Esophagus muscularis mucosa (tissue), 4 donors: ENCODE measurements at regions not wholly inside any gene's neighbourhood (a gene's known extent, or its start where the extent isn't known, plus 50 kb on each side); places are given as distances from the start of the nearest gene placed in this dataset.

Experiments
- DNase-seq: peaks from one replicate; pipeline ENCODE4 v3.0.0-alpha.2; 2017; ENCODE audit errors: extremely low spot score
- H3K27ac ChIP-seq, 4 donors: fragments of 200-600 bp; sonication (generic); replicated peaks in 1 of 4; 1 replicate in 3 of 4; 2 replicates in 1 of 4; pipeline ENCODE4 v1.5.1; 2016 to 2019; ENCODE audit warnings: mild to moderate bottlenecking in 1 of 4
- H3K27me3 ChIP-seq, 4 donors: fragments of 200-600 bp; sonication (generic); one replicate each; pipeline versions ENCODE4 v1.5.1 to v1.6.0; 2016 to 2019
- H3K36me3 ChIP-seq, 4 donors: fragments of 200-600 bp; sonication (generic); one replicate each; pipeline ENCODE4 v1.5.1; 2016 to 2019
- H3K4me1 ChIP-seq, 4 donors: fragments of 200-600 bp; sonication (generic); one replicate each; pipeline ENCODE4 v1.5.1; 2016 to 2019
- H3K4me3 ChIP-seq, 4 donors: fragments of 200-600 bp; sonication (generic); 1 replicate in 2 of 4; 2 replicates in 2 of 4; pipeline ENCODE4 v1.5.1; 2016 to 2019; ENCODE audit warnings: mild to moderate bottlenecking in 4 of 4, moderate library complexity in 1 of 4
- H3K9me3 ChIP-seq, 4 donors: fragments of 200-600 bp; sonication (generic); 1 replicate in 3 of 4; 2 replicates in 1 of 4; pipeline ENCODE4 v1.5.1; 2016 to 2019
- CTCF ChIP-seq, 3 experiments: fragments of 200-600 bp in 2 of 3; fragments of 450-650 bp in 1 of 3; sonication (generic) in 2 of 3; IDR thresholded peaks; one replicate each; pipeline ENCODE4 v1.5.1; 2017 to 2019; ENCODE audit warnings: antibody characterized with exemption in 3 of 3, mild to moderate bottlenecking in 2 of 3, moderate library complexity in 1 of 3
- EP300 ChIP-seq: sonication (generic); formaldehyde crosslinking; IDR thresholded peaks from one replicate; pipeline ENCODE4 v1.6.1; 2017; ENCODE audit warnings: antibody characterized with exemption
- POLR2A ChIP-seq: fragments of 450-650 bp; IDR thresholded peaks from one replicate; pipeline ENCODE4 v1.6.1; 2017; ENCODE audit warnings: antibody characterized with exemption, moderate library complexity, mild to moderate bottlenecking, low read depth
- POLR2AphosphoS5 ChIP-seq, 2 donors: sonication (generic); formaldehyde crosslinking; IDR thresholded peaks; one replicate each; pipeline ENCODE4 v1.6.1; 2017; ENCODE audit warnings: antibody characterized with exemption in 2 of 2
- WGBS: methylation state at CpG from one replicate; pipeline ENCODE4 v1.1.5; 2018; 5-methylcytosine and 5-hydroxymethylcytosine counted together
- intact Hi-C: fragments of 100-400 bp; cut with DNase I; formaldehyde crosslinking; loops from one replicate; pipeline ENCODE4 v1.15.1; 2023

GRCh38 chr2:17166506-17166905 is 351.7 kb downstream of the RAD51AP2 start:
- WGBS: 74% methylated on average over 4 of the region's 4 CpGs
- intact Hi-C loops: no loop called here

GRCh38 chr2:17164550-17164949 is 353.7 kb downstream of the RAD51AP2 start:
- Histone ChIP-seq H3K4me1 (no peaks in the 10 kb centered on the region), H3K9me3 (no peaks in the 10 kb centered on the region), H3K27me3 (no peaks in the 10 kb centered on the region), H3K4me3 (no peak overlapping the region), H3K27ac (no peak overlapping the region), H3K36me3 (no peaks in the 10 kb centered on the region)
- no peak for DNase-seq
- 83% methylated on average over 1 of the region's 1 CpG for WGBS
- intact Hi-C loops: no loop called here
- TF ChIP-seq POLR2AphosphoS5 (IDR thresholded peaks at IDR 0.05) (no peak), POLR2A (no peak), EP300 (no peak)

More at GRCh38 chr2:17166506-17166905, 351.7 kb downstream of the RAD51AP2 start:
- TF ChIP-seq POLR2AphosphoS5 (IDR thresholded peaks at IDR 0.05) (no peak), EP300 (no peak), CTCF (IDR thresholded peaks at IDR 0.05) (no peak), POLR2A (no peak)
- no peak for DNase-seq
- no peak overlapping the region for H3K27ac ChIP-seq
- H3K36me3 ChIP-seq: no peaks in the 10 kb centered on the region
- H3K4me1 ChIP-seq: no peaks in the 10 kb centered on the region
- no peak overlapping the region for H3K4me3 ChIP-seq
- no peaks in the 10 kb centered on the region for H3K9me3 ChIP-seq
- H3K27me3 ChIP-seq: no peaks in the 10 kb centered on the region

- TF ChIP-seq POLR2AphosphoS5 (IDR thresholded peaks at IDR 0.05) (no peak), CTCF (IDR thresholded peaks at IDR 0.05) (no peak), EP300 (no peak)
- Histone ChIP-seq H3K27ac (no peak overlapping the region), H3K4me1 (no peaks in the 10 kb centered on the region), H3K9me3 (no peaks in the 10 kb centered on the region), H3K27me3 (no peaks in the 10 kb centered on the region), H3K4me3 (no peak overlapping the region), H3K36me3 (no peaks in the 10 kb centered on the region)
- intact Hi-C loops: no loop called here
- 80% methylated on average over 2 of the region's 2 CpGs for WGBS
- no peak for DNase-seq
Observed at GRCh38 chr2:17163638-17164037, 354.6 kb downstream of the RAD51AP2 start.

GRCh38 chr2:17162713-17163112 is 355.5 kb downstream of the RAD51AP2 start:
- TF ChIP-seq CTCF (IDR thresholded peaks at IDR 0.05): no peak
- no peak for TF ChIP-seq POLR2A
- TF ChIP-seq POLR2AphosphoS5 (IDR thresholded peaks at IDR 0.05): no peak
- no peak for TF ChIP-seq EP300
- H3K36me3 ChIP-seq: no peaks in the 10 kb centered on the region
- H3K9me3 ChIP-seq: no peaks in the 10 kb centered on the region
- no peak overlapping the region for H3K4me3 ChIP-seq
- no peak for DNase-seq
- intact Hi-C loops: no loop called here
- no peak overlapping the region for H3K27ac ChIP-seq
- WGBS: 40% methylated on average over 2 of the region's 2 CpGs
- no peaks in the 10 kb centered on the region for H3K4me1 ChIP-seq
- H3K27me3 ChIP-seq: no peaks in the 10 kb centered on the region

- no peaks in the 10 kb centered on the region for H3K9me3 ChIP-seq
- no peaks in the 10 kb centered on the region for H3K4me1 ChIP-seq
- no peaks in the 10 kb centered on the region for H3K36me3 ChIP-seq
- intact Hi-C loops: no loop called here
- 89% methylated on average over 1 of the region's 1 CpG for WGBS
- no peak overlapping the region for H3K27ac ChIP-seq
- no peaks in the 10 kb centered on the region for H3K27me3 ChIP-seq
- no peak for DNase-seq
- TF ChIP-seq EP300 (no peak), CTCF (IDR thresholded peaks at IDR 0.05) (no peak), POLR2A (no peak), POLR2AphosphoS5 (IDR thresholded peaks at IDR 0.05) (no peak)
- no peak overlapping the region for H3K4me3 ChIP-seq
Observed at GRCh38 chr2:17160594-17160993, 357.6 kb downstream of the RAD51AP2 start.
